ENCODE measurements at regions not wholly inside any gene's neighbourhood (a gene's known extent, or its start where the extent isn't known, plus 50 kb on each side); places are given as distances from the start of the nearest gene placed in this dataset.

DNA sequence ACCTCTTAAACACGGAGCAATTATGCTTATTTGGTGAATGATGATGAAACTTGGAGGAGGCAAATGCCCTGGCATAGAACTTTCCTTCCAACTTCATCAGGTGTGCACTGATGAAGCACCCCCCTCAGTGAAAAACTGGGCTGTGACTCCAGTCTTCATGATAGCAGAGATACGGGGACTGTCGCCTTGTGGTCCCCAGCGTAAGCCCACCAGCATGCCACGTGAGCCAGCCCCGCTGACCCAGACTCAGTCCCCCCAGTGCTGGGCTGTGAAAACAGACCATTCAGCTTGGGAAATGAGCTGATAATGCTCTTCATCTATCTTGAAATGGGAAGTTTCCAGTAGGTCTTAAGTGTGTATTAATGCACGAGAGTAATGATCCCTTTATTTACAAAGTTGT lies 177.0 kb downstream of the SNX10 start:
- Histone ChIP-seq H2BK120ac (replicated peaks; ENCODE audit: low read depth, low read length) (no peak overlapping the region), H4K20me1 (replicated peaks in 1 of 2; ENCODE audit: control insufficient read depth in 1 of 2, insufficient read depth in 2 of 2, low read length in 2 of 2) (no peaks in the 10 kb centered on the region), H2BK15ac (ENCODE audit: low read length) (no peak overlapping the region), H3K56ac (replicated peaks; ENCODE audit: insufficient read length, low read depth, low read length) (no peak overlapping the region), H3K4me1 (replicated peaks in 1 of 4; ENCODE audit: control insufficient read depth in 3 of 4, insufficient read depth in 4 of 4, low read length in 3 of 4) (no peaks in the 10 kb centered on the region), H2BK20ac (ENCODE audit: low read length) (no peak overlapping the region), H3K23ac (ENCODE audit: insufficient read length) (no peak overlapping the region), H3K36me3 (ENCODE audit: control insufficient read depth in 2 of 4, insufficient read depth in 4 of 4, low read length in 3 of 4) (no peaks in the 10 kb centered on the region), H4K8ac (ENCODE audit: extremely low read depth, insufficient read depth, low read length) (no peak overlapping the region), H4K5ac (ENCODE audit: insufficient read length, low read depth, low read length) (no peak overlapping the region), H2BK12ac (ENCODE audit: low read depth, low read length) (no peak overlapping the region), H3K4me2 (ENCODE audit: insufficient read depth in 1 of 2, low read depth in 2 of 2, low read length in 2 of 2) (no peak overlapping the region), H3K18ac (ENCODE audit: extremely low read depth, low read length) (no peak overlapping the region), H3K4ac (replicated peaks; ENCODE audit: insufficient read length, low read depth, low read length) (no peak overlapping the region), H3K14ac (ENCODE audit: insufficient read length) (no peak overlapping the region), H3K79me2 (ENCODE audit: control insufficient read depth in 1 of 2, insufficient read depth in 2 of 2, low read length in 2 of 2) (no peaks in the 10 kb centered on the region), H3K79me1 (ENCODE audit: low read depth, low read length) (no peaks in the 10 kb centered on the region), H2AK5ac (ENCODE audit: low read depth, low read length) (no peak overlapping the region), H3K4me3 (ENCODE audit: extremely low read depth in 1 of 4, insufficient read depth in 2 of 4, low read depth in 3 of 4, low read length in 4 of 4) (no peak overlapping the region), H3K23me2 (ENCODE audit: low read depth, low read length) (peaks cover 2% of the 10 kb centered on the region; the same call in 1 of the 2 replicates), H2BK5ac (ENCODE audit: low read depth, low read length) (no peak overlapping the region), H3K9me3 (ENCODE audit: insufficient read depth in 2 of 2, low read depth in 1 of 2, low read length in 1 of 2) (no peaks in the 10 kb centered on the region), H3K27ac (ENCODE audit: low read depth, low read length) (no peak overlapping the region), H2AFZ (ENCODE audit: low read length) (no peak overlapping the region), H4K91ac (replicated peaks; ENCODE audit: insufficient read length, low read length) (no peak overlapping the region), H3K9ac (replicated peaks in 1 of 4; ENCODE audit: extremely low read depth in 1 of 4, low read depth in 3 of 4, low read length in 3 of 4) (no peak overlapping the region), H3K27me3 (replicated peaks in 1 of 4; ENCODE audit: control insufficient read depth in 3 of 4, extremely low read depth in 1 of 4, insufficient read depth in 3 of 4, low read length in 3 of 4) (no peaks in the 10 kb centered on the region; a peak in 1 of 7 replicates)
- TF ChIP-seq ZNF274 (IDR thresholded peaks at IDR 0.05; ENCODE audit: borderline replicate concordance, extremely low read depth, low read length) = no peak
- TF ChIP-seq SIX5 (IDR thresholded peaks at IDR 0.05; ENCODE audit: low read depth, low read length) = no peak
- TF ChIP-seq RNF2 (IDR thresholded peaks at IDR 0.05; ENCODE audit: borderline replicate concordance, low read depth, low read length, missing control alignments, poor library complexity, severe bottlenecking) = no peak
- no peak for TF ChIP-seq EZH2 (IDR thresholded peaks at IDR 0.05; ENCODE audit: low read depth, low read length, severe bottlenecking)
- TF ChIP-seq BRCA1 (IDR thresholded peaks at IDR 0.05; ENCODE audit: low read depth, low read length) = no peak
- no peak for TF ChIP-seq RXRA (IDR thresholded peaks at IDR 0.05; ENCODE audit: insufficient read depth, low read depth, low read length)
- TF ChIP-seq FOSL1 (IDR thresholded peaks at IDR 0.05; ENCODE audit: insufficient read depth, low read depth, low read length) = no peak
- TF ChIP-seq CHD1 (IDR thresholded peaks at IDR 0.05; ENCODE audit: low read depth, low read length) = no peak
- CTCF ChIA-PET (ENCODE audit: partially characterized antibody) = interaction anchor here (1.3 kb wide), 1 partner anchor 9 kb away, joined by 3 read pairs; no protein-coding TSS in a partner anchor
- DNase-seq (ENCODE audit: low read depth in 1 of 2, low spot score in 2 of 2) = no peak
- 94% methylated on average over 7 of the region's 7 CpGs; no CpG with 5 or more reads in 1 of the 2 experiments for WGBS, 2 experiments (ENCODE audit: extremely low coverage in 1 of 2, insufficient coverage in 1 of 2, insufficient read length in 1 of 2, insufficient replicate concordance in 2 of 2, low coverage in 1 of 2, low lambda C conversion rate in 2 of 2, missing lambda C conversion rate in 1 of 2)
- POLR2A ChIA-PET (ENCODE audit: partially characterized antibody) = no interaction called here
- FAIRE-seq = no peak
